T-helper 17 cell (primary cell): ENCODE measurements at regions not wholly inside any gene's neighbourhood (a gene's known extent, or its start where the extent isn't known, plus 50 kb on each side); places are given as distances from the start of the nearest gene placed in this dataset.

ENCODE experiments used
- ATAC-seq: fragments of 150-1000 bp; cut with Tn5 transposase; 2 replicates; pipeline ENCODE4 v1.10.0; 2021; ENCODE audit warnings: mild to moderate bottlenecking, moderate library complexity
- DNase-seq, 3 donors: peaks; one replicate each; pipeline versions ENCODE4 v3.0.0 to v3.0.0-alpha.2; 2020 to 2021
- H3K9me3 ChIP-seq: one replicate; pipeline ENCODE4 v1.7.0; 2013; ENCODE audit warnings: low read length, mild to moderate bottlenecking; ENCODE audit not compliant: control insufficient read depth, poor library complexity, severe bottlenecking
- H3K27ac Mint-ChIP-seq: one replicate; pipeline ENCODE4 v1.8.0; 2022; ENCODE audit warnings: mild to moderate bottlenecking, moderate library complexity, mixed read lengths
- H3K27me3 Mint-ChIP-seq: one replicate; pipeline ENCODE4 v1.8.0; 2022; ENCODE audit warnings: mixed read lengths
- H3K36me3 Mint-ChIP-seq: one replicate; pipeline ENCODE4 v1.8.0; 2022; ENCODE audit warnings: low read depth, mixed read lengths
- H3K4me1 Mint-ChIP-seq: one replicate; pipeline ENCODE4 v1.8.0; 2022; ENCODE audit warnings: mild to moderate bottlenecking, mixed read lengths
- H3K4me3 Mint-ChIP-seq: one replicate; pipeline ENCODE4 v1.8.0; 2022; ENCODE audit warnings: mild to moderate bottlenecking, moderate library complexity, mixed read lengths

- no peak for ATAC-seq
- Mint-ChIP-seq H3K27me3 (no peaks in the 10 kb centered on the region), H3K27ac (no peak overlapping the region), H3K4me3 (no peak overlapping the region), H3K4me1 (no peaks in the 10 kb centered on the region), H3K36me3 (no peaks in the 10 kb centered on the region)
- DNase-seq = no peak
- no peaks in the 10 kb centered on the region for H3K9me3 ChIP-seq
These were observed 1048.2 kb upstream of the AUTS2 start for GRCh38 chr7:68550027-68550426.

- H3K27ac Mint-ChIP-seq = no peak overlapping the region
- H3K27me3 Mint-ChIP-seq = no peaks in the 10 kb centered on the region
- H3K4me1 Mint-ChIP-seq = no peaks in the 10 kb centered on the region
- no peaks in the 10 kb centered on the region for H3K9me3 ChIP-seq
- DNase-seq = no peak
- H3K36me3 Mint-ChIP-seq = no peaks in the 10 kb centered on the region
- no peak overlapping the region for H3K4me3 Mint-ChIP-seq
- no peak for ATAC-seq
These were observed 1047.6 kb upstream of the AUTS2 start for GRCh38 chr7:68550635-68551034.

GRCh38 chr7:68556537-68556936 lies 1041.7 kb upstream of the AUTS2 start:
- Mint-ChIP-seq H3K27ac (no peak overlapping the region), H3K36me3 (no peaks in the 10 kb centered on the region), H3K4me1 (no peaks in the 10 kb centered on the region), H3K27me3 (no peaks in the 10 kb centered on the region), H3K4me3 (no peak overlapping the region)
- DNase-seq = no peak
- no peak for ATAC-seq
- no peaks in the 10 kb centered on the region for H3K9me3 ChIP-seq

- Mint-ChIP-seq H3K27ac (no peak overlapping the region), H3K27me3 (no peaks in the 10 kb centered on the region), H3K4me3 (no peak overlapping the region), H3K36me3 (no peaks in the 10 kb centered on the region), H3K4me1 (no peaks in the 10 kb centered on the region)
- H3K9me3 ChIP-seq = no peaks in the 10 kb centered on the region
- DNase-seq (no peak), ATAC-seq (no peak)
These were observed 1038.8 kb upstream of the AUTS2 start for GRCh38 chr7:68559518-68559917.

- ATAC-seq = no peak
- Mint-ChIP-seq H3K4me3 (no peak overlapping the region), H3K27ac (no peak overlapping the region), H3K27me3 (no peaks in the 10 kb centered on the region), H3K4me1 (no peaks in the 10 kb centered on the region), H3K36me3 (no peaks in the 10 kb centered on the region)
- no peak for DNase-seq
- no peaks in the 10 kb centered on the region for H3K9me3 ChIP-seq
These were observed 1035.9 kb upstream of the AUTS2 start for GRCh38 chr7:68562323-68562899.

GRCh38 chr7:68564306-68565135 lies 1033.8 kb upstream of the AUTS2 start:
- Mint-ChIP-seq H3K27me3 (no peaks in the 10 kb centered on the region), H3K4me1 (no peaks in the 10 kb centered on the region), H3K4me3 (no peak overlapping the region), H3K36me3 (no peaks in the 10 kb centered on the region), H3K27ac (no peak overlapping the region)
- ATAC-seq (no peak), DNase-seq (no peak)
- no peaks in the 10 kb centered on the region for H3K9me3 ChIP-seq

- H3K9me3 ChIP-seq = no peaks in the 10 kb centered on the region
- no peaks in the 10 kb centered on the region for H3K36me3 Mint-ChIP-seq
- H3K4me1 Mint-ChIP-seq = no peaks in the 10 kb centered on the region
- no peaks in the 10 kb centered on the region for H3K27me3 Mint-ChIP-seq
- no peak overlapping the region for H3K4me3 Mint-ChIP-seq
- DNase-seq (no peak), ATAC-seq (no peak)
- no peak overlapping the region for H3K27ac Mint-ChIP-seq
These were observed 1027.0 kb upstream of the AUTS2 start for GRCh38 chr7:68571286-68571685.

GRCh38 chr7:68573271-68574005 lies 1024.8 kb upstream of the AUTS2 start:
- Mint-ChIP-seq H3K27ac (no peak overlapping the region), H3K27me3 (no peaks in the 10 kb centered on the region), H3K4me1 (no peaks in the 10 kb centered on the region), H3K4me3 (no peak overlapping the region), H3K36me3 (no peaks in the 10 kb centered on the region)
- H3K9me3 ChIP-seq = no peaks in the 10 kb centered on the region
- no peak for DNase-seq
- no peak for ATAC-seq

- no peaks in the 10 kb centered on the region for H3K9me3 ChIP-seq
- H3K27ac Mint-ChIP-seq = no peak overlapping the region
- H3K36me3 Mint-ChIP-seq = no peaks in the 10 kb centered on the region
- H3K27me3 Mint-ChIP-seq = no peaks in the 10 kb centered on the region
- no peaks in the 10 kb centered on the region for H3K4me1 Mint-ChIP-seq
- ATAC-seq (no peak), DNase-seq (no peak)
- H3K4me3 Mint-ChIP-seq = no peak overlapping the region
These were observed 1021.9 kb upstream of the AUTS2 start for GRCh38 chr7:68576366-68576765.

GRCh38 chr7:68581417-68581816 lies 1016.9 kb upstream of the AUTS2 start:
- ATAC-seq (no peak), DNase-seq (no peak)
- Mint-ChIP-seq H3K27ac (no peak overlapping the region), H3K4me3 (no peak overlapping the region), H3K27me3 (no peaks in the 10 kb centered on the region), H3K4me1 (no peaks in the 10 kb centered on the region), H3K36me3 (no peaks in the 10 kb centered on the region)
- H3K9me3 ChIP-seq = no peaks in the 10 kb centered on the region

GRCh38 chr7:68587599-68587998 lies 1010.7 kb upstream of the AUTS2 start:
- Mint-ChIP-seq H3K4me3 (no peak overlapping the region), H3K27ac (no peak overlapping the region)

GRCh38 chr7:68601826-68602225 lies 996.4 kb upstream of the AUTS2 start:
- Mint-ChIP-seq H3K27ac (no peak overlapping the region), H3K4me1 (no peaks in the 10 kb centered on the region), H3K27me3 (no peaks in the 10 kb centered on the region), H3K36me3 (no peaks in the 10 kb centered on the region), H3K4me3 (no peak overlapping the region)
- ATAC-seq = no peak
- H3K9me3 ChIP-seq = no peaks in the 10 kb centered on the region
- DNase-seq = no peak

More at GRCh38 chr7:68587599-68587998, 1010.7 kb upstream of the AUTS2 start:
- no peaks in the 10 kb centered on the region for H3K27me3 Mint-ChIP-seq
- no peaks in the 10 kb centered on the region for H3K9me3 ChIP-seq
- ATAC-seq (no peak), DNase-seq (no peak)
- no peaks in the 10 kb centered on the region for H3K4me1 Mint-ChIP-seq
- H3K36me3 Mint-ChIP-seq = no peaks in the 10 kb centered on the region

GRCh38 chr7:68604541-68604940 lies 993.7 kb upstream of the AUTS2 start:
- Mint-ChIP-seq H3K4me1 (no peaks in the 10 kb centered on the region), H3K4me3 (no peak overlapping the region), H3K27ac (no peak overlapping the region), H3K36me3 (no peaks in the 10 kb centered on the region), H3K27me3 (no peaks in the 10 kb centered on the region)
- no peak for DNase-seq
- ATAC-seq = no peak
- no peaks in the 10 kb centered on the region for H3K9me3 ChIP-seq
